Hematopoietic multipotent progenitor cell treated with erythropoietin and hydrocortisone succinate and interleukin-3 and kit ligand, for 15 days (in vitro differentiated cells): ENCODE measurements at regions not wholly inside any gene's neighbourhood (a gene's known extent, or its start where the extent isn't known, plus 50 kb on each side); places are given as distances from the start of the nearest gene placed in this dataset.
"Not testable (repeated sequence)": the region's sequence is repeated elsewhere in the genome, so short reads cannot be mapped to it uniquely, and the experiment has no call there.

Source experiments
- DNase-seq: peaks from one replicate; pipeline ENCODE4 v3.0.0-alpha.2; 2015; ENCODE audit warnings: low spot score

DNA sequence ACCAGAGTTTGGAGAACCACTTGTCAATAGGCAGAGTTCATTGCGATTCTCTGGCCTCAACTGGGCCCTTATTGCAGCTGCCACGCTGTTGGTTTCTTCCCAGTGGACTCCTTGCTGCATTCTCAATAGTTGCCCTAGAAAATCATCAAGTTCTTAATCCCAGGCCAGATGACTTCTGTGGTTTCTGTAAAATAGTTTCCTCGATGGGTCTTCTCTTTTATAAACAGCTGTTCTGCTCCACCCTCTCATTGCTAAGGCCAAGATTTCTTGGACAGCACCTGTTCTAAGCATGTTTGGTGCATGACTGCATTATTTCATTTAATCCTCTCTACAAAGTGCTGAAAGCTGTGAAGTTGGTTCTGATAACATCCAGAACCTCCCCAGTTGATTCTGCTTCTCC is 131.0 kb downstream of the BCL2L11 start:
- no peak for DNase-seq

DNA sequence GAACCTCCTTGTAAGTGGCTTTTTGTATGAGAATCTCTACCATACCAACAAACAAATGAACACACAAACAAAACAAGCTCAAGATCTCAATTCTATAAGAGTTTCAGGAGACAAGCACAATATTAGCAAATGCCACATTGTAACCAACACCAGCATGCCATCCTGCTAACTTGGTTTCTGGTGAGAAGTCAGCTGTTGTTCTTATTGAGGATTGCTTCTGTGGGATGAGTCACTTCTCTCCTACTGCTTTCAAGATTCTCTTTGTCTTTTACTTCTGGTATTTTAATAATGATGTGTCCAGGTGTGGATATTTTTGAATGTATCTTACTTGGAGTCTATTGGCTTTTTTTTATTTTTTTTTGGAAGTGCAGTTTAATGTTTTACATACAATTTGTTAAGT is 131.7 kb downstream of the BCL2L11 start:
- DNase-seq, result no peak

DNA sequence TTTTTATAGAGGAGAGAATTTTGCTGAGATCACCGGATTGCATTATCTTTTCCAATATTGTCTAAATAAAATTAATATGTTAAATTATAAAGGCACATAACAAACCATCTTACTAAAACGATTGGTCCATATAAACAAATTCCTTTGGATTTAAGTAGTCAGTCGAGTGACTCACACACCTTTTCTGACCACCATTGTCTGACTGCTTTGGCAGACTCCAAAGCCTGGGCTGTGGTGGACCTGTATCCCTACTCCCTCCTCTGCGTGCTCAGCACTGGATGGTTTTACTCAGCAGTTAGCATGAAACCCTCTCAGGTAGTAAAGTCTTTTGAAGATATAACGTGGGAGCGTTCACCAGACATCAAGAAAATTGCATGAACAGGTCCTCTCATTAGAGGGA is 134.2 kb downstream of the BCL2L11 start:
- DNase-seq, result not testable (repeated sequence)

DNA sequence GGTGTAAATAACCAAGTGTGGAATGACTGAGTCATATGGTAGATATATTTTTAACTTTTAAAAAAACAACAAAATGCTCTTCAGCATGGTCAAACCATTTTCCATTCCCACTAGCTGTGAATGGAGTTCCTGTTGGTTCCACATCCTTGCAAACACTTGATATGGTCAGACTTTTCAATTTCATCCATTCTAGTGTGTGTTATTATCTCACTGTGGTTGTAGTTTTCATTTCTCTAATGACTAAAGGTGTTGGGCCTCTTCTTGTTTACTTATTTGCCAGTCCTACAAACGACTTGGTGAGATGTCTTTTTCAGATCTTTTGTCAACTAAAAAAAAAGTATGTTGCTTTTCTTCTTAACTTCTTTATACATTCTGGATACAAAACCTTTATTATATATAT is 135.9 kb downstream of the BCL2L11 start:
- not testable (repeated sequence) for DNase-seq

DNA sequence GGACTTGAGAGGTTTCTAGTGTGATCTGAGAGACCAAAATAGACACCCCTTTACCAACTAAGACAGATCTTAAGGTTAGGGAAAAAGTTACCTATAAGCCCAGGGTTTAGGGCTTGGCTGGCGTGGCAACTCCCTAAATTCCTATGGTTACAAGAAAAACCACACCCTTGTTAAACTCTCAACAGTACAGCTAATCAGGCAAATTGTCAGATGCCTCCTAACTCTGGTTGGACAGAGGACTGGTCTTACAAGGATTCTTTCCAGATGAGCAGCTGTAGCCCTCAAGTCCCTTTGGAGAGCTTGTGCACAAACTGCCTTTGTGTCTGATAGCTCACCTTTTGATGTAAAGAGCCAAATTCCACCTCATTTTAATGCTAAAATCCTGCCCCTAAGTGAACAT is 136.9 kb downstream of the BCL2L11 start:
- not testable (repeated sequence) for DNase-seq

DNA sequence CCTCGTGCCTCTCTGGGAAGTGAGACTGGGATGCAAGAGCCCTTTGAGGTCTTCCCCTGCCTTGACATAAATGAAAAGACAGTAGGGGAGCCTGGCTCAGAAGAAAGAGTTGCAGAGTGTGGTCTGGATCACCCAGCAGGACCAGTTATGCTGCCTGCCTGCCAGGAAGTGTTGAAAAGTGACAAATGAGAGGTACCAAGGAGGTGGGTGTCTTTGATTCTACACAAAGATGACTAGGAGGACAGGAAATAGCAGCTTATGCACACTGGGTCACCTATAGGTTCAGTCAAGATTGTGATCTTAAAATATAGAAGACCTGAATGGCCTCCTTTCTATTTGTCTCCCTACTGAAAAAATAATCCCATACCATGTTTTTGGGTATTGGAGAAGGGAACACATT is 137.6 kb downstream of the BCL2L11 start:
- not testable (repeated sequence) for DNase-seq

DNA sequence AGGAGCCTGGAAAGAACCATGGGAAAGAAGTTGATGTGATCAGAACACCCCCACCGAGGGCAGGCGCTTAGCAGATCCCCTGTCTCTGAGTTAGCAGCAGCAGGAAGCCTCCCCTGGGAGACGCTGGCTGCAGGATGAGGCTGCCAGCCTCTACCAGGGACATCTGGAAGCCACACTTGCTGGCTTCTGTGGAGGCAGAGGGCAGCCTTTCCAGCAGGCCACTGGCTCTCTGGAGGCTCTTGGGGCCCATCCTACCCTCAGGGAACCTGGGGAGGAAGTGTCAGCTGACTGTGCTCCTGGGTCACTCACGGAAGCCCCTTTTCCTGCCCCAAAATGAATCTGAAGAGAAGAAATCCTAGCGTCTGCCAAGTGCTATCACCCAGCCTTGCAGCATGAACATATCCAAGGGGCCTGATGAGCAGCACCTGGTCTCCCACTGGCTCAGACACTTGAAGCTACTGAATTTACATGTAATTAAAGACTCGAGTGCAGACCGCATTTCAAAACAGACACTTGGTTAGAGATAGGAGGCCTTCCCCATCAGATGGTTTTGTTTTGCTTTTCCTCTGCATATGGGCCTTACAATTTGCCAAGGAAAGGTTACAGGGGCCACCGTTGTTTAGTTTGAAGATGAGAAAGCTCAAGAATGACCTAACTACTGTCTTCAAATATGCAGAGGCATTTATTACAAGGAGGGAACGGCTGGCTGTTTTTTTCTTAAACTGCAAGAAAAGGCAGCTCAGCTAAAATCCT is 142.1 kb downstream of the BCL2L11 start:
- DNase-seq, result not testable (repeated sequence)

DNA sequence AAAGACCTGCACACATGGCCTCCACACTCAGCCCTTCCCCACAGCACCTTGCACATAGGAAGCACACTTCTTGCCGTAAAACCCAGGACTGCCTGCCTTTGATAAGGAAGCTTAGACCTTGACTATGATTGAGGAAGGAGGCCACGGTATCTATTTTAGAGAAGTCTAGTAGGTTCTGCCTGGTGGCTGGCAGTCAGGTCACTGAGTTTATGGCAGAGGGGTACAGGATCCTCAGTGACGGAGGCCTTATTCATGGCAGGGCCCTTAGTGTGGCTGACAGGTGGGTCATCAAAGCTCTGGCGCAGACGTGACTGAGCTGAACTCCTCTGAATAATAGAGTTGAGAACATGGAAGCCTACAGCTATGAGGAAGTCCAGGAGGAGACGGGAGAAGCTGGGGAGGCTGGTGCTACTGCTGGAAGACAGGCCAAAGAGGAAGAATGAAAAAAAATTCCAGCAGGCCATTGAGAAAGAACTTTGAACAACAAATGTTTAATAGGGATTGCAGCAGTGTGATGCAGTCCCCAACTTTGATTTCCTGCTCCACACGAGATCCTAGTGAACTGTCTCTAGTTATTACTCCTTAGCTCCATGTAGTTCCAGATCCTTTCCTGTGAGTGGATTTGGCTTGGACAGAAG is 142.8 kb downstream of the BCL2L11 start:
- DNase-seq, result not testable (repeated sequence)

DNA sequence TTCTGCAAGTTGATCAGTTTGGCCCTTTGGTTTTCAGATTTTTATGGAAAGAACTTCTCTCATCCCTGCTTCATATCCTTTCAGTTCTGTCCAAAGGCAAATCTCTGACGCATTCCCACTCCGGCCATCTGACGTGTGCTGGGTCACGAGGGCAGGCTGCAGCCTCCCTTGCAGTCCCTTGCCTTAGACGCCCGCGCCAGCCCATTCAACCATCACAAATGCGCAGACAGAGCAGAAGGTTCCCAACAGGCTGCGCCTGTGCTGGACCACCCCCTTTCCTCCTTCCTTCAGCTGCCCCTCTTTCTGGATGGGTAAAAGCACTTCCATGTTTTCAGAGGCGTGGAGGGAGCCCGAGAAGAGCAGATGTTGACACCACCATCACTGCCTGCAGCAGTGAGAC is 144.2 kb downstream of the BCL2L11 start:
- DNase-seq, result not testable (repeated sequence)

DNA sequence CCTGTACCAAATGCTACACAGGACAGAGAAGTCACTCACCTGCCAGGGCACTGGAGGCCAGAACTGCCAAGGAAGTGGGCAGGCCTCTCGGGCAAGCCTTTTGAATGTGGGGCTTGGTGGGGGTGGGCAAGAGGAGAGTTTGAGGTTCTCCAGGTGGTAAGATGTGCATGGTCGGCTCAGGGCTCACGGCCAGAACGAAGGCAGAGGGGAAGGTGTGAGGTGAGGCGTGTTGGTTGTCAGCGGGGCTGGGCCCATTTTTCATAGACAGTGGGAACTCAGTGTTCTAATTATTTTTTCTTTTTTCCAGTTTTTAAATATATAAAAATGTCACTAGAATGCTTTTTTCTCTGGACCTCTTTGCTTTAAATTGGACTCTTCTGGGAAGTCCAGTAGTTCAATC is 145.8 kb downstream of the BCL2L11 start:
- not testable (repeated sequence) for DNase-seq

DNA sequence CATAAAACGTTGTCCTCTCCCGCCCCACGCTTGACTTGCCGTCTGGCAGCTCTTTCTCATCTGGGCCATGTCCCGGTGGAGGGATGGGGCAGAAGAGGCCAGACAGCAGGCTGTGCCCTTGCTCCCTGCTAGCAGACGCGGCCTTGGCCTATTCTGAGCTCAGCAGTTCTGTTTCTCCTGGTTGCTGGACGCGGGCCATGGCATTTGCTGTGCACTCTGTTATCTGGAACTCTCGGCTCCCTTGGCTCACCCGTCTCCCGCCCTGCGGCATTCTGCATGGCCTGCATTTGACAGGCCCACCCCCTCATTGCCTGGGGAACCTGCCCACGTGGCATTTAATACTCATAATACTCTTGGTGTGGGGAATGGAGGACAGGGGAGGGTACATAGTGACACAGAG is 146.3 kb downstream of the BCL2L11 start:
- not testable (repeated sequence) for DNase-seq

DNA sequence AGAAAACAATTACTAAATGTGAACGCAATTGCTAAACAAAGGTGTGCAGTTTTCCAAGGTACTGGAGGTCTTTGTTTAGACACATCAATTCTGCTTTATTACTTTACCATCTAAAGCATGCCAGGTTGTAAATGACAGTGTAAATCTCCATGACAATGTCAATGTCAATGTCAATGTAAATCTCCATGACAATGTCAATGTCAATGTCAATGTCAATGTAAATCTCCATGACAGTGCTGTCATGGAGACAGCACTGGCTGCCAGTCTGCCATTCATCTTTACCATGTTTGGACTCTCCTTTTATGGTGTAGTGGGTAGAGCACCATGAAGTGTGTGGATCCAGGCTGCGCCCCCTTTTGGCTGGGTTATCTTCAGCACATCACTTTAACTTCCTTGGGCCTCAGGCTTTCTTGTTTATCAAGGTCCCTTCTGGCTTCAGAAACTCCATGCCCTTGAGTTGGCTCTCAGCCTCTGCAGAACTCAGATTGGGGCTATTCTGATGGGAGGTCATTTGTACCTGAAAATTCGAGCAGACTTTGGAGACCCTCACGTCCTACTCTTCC is 149.1 kb downstream of the BCL2L11 start:
- not testable (repeated sequence) for DNase-seq

DNA sequence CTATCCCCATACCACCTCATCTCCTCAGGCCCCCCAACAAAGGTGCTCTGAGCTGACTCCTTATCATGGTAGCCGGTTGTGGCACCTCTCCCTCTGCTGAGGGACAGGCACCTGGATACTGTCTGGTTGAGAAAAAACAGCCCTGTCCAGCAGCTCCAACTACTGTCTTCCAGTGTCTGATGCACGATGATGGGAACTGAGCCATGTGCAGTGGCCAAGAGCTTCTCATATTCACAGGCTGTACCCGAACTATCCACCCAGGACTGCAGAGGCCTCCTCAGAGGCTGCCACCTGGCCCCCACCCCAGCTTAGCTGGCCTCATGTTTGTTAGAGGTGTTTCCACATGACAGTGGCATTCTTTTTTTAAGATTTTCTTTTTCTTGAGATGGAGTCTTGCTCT is 149.9 kb downstream of the BCL2L11 start:
- not testable (repeated sequence) for DNase-seq

DNA sequence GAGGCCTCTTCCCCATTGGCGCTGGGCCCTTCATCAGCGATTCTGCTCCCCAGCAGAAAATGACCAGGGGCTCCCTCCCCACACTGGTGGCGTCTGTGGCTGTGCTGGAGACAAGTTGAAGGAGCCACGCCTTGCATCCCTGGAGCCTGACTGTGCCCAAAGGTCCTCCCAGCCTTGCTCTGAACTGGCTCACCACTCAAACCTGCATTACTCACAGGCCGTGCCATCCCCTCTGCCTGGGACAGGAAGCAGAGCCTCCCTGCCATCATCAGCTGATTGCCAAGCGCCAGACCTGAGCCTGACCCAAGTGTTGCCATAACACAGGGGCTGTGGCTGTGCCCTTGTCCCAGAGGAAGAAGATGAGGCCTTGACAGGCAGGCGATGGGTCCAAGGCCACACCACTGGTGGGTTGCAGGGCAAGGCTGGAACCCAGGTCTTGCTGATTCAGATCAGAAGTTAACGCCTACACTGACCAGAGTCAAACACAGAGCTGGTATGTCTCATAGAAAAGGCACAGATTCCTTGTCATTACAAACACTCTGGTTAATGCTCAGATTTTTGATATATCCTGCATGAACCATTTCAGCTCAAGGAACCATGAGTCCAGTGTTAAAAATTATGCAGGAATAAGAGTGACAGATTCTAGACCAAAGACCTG is 151.1 kb downstream of the BCL2L11 start:
- not testable (repeated sequence) for DNase-seq

DNA sequence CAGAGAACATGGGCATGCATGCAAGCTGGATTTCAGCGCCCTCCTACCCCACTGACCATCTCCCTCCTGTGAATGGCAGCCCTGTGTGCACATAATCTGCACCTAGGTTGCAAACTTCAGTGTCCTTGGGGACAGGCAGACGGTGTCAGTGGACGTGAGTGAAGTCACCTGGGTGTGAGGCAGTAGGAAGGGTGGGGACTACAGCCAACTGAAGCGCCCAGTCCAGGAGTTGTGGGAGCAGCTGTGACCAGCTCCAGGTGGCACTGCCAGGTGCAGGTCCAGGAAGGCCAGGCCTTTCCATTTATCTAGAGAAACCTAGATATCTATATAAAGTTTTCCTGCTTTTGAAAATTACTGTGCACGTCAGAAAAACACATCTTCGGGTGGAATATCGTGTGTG is 152.3 kb downstream of the BCL2L11 start:
- DNase-seq, result not testable (repeated sequence)

DNA sequence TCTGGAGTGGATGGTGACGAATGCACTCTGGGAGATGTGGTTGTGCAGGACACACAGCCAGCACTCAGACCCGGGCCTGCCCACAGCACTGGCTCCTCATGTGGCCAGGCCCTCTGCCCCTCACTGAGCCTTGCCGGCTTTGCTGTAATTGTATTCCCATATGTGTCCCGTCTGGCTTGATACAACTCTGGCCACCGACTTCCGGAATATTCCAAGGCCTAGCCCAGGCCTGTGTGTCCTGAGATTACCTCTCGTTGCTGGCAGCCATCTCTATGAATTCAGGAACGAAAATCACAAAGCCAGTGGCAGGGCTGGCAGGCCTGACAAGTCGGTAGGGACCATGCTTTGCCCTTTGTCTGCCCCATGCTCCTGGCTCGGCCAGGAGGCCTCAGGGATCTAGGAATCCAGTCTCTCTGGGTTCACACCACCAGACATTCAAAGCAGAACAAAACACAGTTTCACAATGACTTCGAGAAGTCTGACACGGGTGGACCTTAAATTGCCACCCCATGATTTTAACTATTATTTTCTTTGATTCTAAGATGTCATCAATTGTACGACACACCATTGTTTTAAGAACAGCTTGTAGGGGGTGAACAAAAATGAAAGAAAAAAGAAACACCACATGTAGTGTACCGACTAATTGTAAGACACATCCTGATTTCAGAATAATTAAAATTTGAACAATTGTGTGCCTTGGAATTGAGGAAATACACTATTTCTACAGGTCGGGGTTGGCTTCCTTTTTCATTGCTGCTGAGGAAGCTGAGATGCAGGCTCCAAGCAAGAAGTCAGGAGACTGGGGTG is 154.5 kb downstream of the BCL2L11 start:
- DNase-seq, result not testable (repeated sequence)

DNA sequence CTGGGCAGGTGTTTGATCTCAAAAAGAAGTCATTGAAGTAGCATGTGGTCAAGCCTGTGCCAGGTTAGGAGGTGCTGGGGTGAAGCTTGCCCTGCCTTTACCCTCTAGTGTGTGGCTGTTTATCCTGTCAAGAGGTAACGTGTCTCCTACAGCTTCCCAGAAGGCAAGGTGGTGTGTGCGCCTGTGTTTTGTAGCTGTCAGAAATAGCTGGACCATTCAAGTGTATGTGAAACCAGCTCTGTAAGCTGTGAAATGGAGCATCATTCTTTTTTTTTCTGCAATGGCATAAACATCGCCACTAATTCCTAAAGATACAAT is 155.1 kb downstream of the BCL2L11 start:
- DNase-seq, result not testable (repeated sequence)

DNA sequence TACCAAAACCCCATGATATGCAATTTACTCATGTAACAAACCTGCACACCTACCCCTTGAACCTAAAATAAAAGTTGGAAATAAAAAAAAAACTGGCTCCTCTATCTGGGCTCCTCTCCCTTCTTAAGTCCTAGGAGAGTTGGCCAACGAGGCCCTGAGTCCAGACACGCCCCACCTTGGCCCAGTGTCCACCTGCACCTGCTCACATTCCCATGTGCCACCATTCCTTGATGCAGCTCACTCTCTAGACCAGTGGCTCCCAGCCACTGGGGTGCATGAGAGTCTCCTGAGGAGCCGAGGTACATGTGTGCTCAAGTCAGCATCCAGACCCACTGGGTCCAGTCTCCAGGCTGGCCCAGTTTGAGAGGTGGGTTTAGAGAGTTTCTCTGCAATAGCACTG is 157.4 kb downstream of the BCL2L11 start:
- not testable (repeated sequence) for DNase-seq

DNA sequence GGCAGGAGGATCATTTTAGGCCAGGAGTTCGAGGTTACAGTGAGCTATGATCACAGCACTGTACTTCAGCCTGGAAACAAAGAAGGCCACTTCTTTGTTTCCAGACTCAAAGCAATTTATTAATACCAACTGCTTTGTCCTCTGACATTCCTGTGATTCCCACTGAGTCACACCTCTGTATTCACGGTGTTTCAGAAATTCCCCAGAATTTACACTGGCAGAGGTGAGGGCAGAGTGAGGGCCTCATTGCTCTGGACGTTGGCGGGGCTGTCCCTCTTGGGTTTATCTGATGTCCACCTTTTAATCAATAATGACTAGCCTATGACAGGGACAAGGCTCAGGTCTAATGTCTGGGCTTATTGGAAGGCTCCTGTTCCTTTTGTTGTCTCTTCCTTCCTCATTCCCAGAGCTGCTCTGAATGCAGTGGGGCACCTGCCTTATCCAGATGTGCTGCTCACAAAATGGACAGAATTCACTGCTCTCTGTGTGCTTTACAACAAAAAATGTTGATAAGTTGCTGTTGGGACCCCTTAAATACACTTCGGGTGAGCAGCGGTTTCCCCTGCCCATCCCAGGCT is 160.1 kb downstream of the BCL2L11 start:
- not testable (repeated sequence) for DNase-seq

DNA sequence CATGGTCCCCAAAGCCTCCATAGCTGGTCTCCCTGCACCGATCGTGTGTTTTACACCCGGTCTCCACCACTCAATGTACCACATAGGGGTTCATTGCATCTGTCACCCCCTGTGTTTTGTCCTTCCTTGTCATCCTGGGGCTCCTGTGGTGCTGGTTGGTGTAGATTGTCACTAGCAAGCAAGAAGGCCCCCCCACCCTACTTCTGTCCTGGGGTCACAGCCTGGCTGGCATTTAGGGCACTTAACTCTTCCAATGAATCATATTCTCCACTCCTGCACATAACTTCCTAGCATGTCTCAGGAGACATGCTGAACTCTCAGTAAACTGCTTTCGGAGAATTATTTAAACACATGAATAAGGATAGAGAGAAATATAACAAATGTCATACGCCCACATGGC is 161.4 kb downstream of the BCL2L11 start:
- not testable (repeated sequence) for DNase-seq
